NOMO-1 treated with dmso at 0.1 percent for 144 hours (cell line): ENCODE measurements at regions not wholly inside any gene's neighbourhood (a gene's known extent, or its start where the extent isn't known, plus 50 kb on each side); places are given as distances from the start of the nearest gene placed in this dataset.

Source experiments
- DNase-seq: peaks from one replicate; lab custom pipeline; 2025; ENCODE audit not compliant: unreplicated experiment; lab: John Stamatoyannopoulos, UW

DNA sequence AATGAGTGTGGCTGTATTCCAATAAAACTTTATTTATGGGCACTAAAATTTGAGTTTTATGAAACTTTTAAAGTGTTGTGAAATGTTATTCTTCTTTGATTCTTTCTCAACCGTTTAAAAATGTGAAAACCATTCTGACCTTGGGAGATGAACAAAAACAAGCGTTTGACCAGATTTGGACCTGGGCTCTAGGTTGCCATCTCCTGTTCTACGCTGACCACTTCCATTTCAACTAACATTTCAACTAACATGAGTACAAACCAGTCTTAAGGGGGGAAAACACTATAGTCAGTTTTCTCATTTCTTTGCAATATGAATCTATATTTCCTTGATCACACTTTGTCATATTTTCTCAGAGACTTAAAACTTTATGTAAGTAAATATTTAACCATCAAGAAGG lies 118.4 kb upstream of the IRX5 start:
- DNase-seq: no peak

DNA sequence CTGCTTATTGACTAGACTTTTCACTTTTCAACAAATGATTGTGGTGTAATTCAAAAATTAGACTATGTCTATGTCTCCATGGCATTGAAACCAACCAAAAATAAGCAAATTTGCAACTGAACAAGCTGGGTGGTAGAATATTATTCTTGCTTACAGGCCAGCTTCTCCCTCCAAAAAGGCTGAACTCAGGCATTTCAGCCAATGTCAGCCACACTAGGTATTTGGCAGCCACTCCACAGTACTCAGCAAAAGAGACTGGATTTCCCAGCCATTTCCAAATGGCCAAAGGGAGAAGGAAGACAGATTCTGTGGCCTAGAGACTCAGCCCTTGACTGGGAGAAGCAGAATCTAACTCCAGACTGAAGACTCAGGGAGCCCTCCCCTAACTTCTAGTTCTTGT lies 121.8 kb upstream of the IRX5 start:
- no peak for DNase-seq

DNA sequence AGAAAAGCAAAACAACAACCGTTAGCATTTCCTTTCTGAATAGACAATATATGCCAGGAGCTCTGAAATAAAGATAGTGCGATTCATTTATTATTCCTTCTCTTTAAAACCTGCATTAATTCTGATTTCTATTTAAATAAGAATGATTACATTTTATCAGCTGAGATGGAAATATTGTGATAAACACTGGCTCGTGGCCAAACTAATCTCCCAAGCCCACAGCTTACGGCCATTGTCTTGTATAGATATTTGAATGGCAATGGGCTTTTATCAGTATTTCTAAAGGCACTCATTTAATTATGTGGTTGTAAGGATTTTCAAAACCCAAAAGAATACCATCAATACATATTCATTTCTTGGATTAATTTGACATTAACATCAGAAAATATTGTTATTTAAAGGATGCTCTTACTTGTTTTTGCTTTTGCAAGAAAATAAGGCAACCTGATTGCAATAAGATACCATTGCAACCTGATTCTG lies 123.7 kb upstream of the IRX5 start:
- no peak for DNase-seq

DNA sequence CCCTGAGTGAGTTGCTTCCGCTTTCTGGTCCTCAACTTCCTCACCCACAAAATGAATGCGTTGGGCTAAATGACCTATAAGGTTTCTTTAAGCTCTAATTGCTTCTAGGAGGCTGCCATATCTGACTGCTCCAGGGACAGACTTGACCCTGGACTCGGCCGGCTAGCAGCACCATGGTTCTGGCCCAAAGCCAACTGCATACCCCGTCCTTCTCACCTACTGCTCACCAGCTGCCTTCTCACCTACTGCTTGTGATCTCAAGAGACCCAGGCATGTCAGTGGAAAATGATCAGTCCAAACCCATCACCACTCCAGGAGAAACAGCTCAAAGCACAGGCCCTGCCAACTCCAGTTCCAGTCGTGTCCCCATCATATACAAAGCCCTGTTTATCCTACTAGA lies 124.3 kb upstream of the IRX5 start:
- DNase-seq: no peak

DNA sequence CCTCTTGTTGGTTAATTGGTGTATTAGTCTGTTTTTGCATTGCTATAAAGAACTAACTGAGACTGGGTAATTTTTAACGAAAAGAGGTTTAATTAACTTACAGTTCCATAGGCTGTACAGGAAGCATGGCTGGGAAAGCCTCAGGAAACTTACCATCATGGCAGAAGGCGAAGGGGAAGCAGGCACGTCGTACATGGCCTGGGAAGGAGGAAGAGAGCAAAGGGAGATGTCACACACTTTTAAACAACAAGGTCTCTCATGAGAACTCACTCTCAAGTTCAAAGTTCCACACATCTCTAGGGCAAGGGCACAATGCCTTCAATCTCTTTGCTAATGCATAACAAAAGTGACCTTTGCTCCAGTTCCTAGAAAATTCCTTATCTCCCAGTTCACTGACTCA lies 125.0 kb upstream of the IRX5 start:
- no peak for DNase-seq

DNA sequence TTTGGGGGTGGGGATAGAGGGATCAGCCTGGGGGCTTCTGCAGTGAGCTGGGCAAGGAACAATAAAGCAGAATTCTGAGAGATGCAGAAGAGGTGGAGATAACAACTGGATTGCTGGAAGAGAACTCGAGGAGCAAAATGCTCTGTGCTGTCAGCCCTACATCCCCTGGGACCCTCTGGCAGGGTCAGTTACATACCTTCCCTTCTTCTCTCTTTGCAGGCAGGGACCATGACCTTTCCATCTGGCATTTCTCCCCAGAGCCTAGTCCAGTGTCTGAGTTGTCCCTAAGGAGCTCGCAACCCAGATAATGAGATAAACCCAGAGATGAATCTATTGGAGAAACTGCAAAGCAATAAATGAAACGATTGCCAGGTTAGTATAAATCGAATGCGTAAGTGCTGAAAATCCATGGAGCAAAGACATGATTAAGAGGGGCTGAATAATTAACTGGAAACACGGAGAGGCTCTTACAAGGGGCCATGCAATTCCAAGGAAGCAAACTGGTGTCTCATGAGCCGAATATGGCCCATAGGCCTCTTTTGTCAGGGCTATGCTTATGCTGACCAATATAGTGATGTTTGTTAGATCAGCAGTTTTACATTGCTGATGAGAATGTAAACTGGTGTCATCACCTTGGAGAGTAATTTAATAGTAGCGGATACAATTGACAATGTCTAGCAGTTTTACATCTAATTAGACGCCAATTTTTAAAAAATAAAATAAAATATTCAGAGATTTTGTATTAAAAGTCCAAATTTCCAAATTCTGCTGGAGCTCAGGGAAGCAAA lies 129.4 kb upstream of the IRX5 start:
- DNase-seq: no peak

DNA sequence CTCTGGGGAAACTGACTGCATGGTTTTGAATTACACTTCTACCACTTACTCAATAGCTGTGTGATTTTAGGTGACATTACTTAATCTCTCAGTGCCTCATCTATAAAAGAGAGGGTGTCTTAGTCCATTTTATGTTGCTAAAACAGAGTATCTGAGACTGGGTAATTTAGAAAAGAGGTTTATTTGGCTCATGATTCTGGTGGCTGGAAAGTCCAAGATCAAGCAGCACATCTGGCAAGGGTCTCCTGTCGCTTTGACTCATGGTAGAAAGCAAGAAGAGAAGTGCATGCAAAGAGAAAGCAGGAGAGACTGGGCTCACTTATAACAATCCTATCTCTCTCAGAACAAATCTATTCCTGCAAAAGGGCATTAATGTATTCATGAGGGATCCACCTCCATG lies 132.4 kb upstream of the IRX5 start:
- DNase-seq: no peak

DNA sequence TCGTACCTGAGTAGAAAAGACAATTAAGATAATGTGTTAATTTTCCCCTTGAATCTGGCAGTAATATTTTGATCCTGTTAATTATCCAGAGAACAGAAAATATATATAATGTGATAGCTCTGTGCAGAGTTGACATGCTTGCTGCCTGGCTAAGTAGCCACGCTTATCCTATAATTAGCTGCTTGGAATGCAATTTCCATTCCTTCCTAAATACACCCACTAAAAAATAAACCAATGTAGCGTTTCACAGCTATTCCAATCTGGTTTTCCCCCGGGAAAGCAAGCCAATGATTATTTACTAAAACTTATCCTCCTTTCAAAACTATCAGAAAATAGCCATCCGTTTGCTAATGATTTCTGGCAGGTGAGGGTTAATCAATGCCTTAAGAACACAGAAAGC lies 134.5 kb upstream of the IRX5 start:
- no peak for DNase-seq

DNA sequence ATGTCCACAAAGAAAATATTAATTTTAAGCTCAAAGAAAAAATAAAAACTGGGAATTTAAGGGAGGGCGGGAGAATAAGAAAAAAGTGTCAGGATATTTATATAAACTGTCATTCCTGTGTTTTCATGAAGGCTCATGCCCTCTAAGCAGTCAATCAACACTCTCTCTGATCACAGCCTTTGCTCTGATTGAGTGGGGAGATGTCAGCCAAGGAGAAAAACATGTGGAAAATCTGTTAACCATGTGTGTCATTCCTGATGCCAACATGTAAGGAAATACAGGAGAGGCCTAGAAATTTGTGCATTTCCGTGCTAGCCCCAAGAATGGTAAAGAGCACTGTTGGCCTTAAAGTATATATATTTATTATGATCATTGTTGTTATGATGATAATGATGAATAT lies 137.9 kb upstream of the IRX5 start:
- DNase-seq: no peak

DNA sequence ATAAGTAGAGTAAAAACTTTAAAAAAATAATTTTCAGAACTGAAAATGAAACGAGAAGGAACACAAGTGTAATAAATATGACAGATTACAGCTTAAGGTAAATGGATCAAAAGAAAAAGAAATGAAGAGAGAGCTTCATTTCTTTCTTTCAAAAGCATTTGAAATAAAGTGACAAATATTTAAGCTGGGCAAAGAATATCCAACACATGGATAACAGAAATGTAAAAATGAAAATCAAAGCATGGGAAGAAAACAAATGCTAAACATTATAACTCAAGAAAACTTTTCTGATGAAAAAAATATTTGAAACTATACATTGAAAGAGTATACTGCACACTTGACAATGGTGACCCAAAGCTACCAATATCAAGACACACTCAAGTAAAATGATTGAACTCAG lies 143.6 kb upstream of the IRX5 start:
- DNase-seq: no peak

DNA sequence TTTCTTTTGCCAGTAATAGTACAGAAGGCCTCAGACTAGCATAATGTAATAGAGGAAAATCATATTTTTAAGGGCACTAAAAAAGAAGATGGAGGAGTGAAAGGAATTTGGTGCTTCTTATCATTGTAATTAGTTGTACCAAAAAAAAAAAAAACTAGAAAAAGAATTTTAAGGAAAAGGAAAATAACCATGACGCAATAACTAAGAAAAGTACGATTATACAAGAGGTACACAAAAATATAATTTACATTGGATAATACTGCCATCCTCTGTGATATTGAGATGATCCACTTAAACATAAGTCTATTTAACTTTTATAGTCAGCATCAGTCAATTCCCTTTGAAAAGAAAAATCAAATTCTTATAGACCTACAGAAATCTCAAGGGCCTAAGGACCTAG lies 146.7 kb upstream of the IRX5 start:
- no peak for DNase-seq

DNA sequence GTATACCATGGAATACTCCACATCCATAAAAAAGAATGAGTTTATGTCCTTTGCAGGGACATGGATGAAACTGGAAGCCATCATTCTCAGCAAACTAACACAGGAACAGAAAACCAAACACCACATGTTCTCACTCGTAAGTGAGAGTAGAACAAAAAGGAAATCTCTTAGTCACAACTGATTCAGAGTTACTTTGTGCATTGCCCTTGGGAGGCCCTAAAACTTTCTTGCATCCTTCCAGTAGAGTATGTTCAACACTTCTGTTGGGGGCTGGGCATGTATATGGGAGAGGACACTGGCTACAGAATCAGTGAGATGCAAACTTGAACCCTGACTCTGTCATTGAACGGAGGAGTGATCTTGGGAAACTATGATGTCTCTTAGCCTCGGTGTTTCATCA lies 147.4 kb upstream of the IRX5 start:
- DNase-seq: no peak

DNA sequence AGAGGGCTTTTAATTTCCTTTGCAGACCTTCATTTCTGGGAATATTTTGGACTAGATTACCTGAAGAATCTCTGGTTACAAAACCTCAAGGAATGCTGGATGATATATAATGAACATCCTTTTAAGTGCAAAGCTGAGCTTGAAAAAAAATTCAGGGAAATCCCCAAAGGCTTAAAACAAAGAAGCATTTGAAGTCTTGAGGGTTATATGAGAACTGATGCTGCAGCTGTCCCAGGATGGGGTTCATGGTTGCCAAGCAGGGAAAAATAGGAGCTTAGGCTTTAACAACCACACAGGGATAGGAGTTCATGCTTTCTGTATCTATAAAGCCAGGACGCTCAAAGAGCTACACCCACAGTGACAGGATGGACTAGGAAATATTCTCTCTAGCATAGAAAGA lies 150.4 kb upstream of the IRX5 start:
- no peak for DNase-seq

DNA sequence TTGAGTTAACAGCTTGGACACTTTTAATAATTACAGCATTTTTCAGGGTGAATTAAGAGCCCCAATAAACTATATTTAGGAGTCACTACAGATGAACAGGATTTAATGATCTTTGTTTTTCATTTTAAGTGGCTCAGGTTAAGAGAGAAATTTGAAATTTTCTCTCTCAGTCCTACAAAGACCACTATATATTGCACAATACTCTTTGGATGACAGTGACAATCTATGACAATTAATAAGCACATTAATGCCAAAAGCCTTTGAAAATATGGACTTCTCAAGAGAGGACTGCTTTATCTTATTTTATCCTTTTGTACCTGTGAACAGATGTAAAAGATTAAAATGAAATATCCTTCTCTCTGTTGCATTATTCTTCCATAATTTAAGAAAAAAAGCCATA lies 151.1 kb upstream of the IRX5 start:
- no peak for DNase-seq

DNA sequence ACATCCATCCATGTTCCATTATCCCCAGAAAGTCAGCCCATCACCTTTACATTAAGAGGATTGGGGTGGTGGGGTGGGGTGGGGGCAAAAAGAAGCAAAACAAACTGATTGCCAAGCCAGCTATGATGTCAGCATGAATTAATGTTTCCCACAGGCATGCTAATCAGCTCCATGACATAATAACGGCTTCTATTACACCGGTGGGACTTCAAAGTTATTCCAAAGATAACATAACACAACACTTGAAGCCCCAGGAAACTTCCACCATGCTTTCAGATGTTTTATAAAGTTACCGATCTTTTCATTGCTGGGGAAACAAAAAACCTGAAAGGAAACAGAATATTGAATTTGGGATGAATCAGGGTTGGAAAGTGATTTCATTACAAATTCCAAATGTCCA lies 155.9 kb upstream of the IRX5 start:
- no peak for DNase-seq

DNA sequence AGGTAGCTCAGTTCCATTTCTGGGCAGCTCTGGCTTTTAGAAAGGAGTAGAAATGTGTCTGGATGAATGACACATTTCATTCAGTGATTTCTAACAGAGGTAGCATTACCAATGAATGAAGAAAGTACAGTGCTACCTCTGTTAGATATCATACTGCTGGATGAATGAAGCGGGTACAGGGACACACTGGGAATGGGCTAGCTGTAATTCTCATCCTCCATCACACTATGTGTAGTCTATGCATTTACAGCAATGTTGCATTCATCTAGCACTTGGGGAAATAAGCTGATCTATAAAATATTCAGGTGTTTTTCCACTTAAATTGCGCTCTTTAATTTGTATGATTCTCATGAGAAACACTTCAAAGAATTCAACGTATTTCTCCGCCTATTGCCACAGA lies 158.3 kb upstream of the IRX5 start:
- DNase-seq: no peak

DNA sequence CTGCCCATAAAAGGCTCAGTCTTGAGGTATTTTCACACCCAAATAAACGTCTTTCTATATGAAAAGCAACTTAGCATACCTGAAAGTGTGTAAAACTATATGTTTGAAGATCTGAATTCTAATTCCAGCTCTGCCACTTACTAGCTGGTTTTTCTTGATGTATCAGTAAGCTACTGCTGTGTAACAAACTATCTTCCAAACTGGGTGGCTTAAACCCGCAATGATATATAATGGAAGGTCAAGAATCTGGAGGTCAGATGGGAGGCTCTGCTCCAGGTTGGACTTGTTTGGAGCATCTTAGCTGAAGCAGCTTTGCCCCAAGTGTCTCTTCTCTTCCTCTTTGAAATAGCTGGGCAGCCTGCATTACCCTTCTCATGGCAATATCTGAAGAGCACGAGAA lies 164.3 kb upstream of the IRX5 start:
- DNase-seq: no peak

DNA sequence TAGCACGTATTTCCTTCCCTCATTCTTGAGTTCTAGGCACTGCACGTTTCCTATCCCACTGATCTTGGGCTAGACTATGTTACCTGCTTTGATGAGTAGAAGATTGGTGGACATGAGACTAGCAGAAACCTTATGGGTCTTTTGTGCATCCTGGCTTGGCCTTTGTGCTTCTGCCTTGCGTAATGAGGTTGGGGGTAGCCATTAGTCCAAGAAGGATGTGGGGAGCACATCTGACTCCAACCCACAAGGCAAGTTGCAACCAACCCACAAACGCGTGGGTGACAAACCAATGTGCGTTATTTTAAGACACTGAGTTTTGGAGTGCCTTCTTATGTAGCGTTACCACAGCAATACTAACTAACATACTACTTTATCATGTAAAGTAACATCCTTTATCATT lies 180.4 kb upstream of the IRX5 start:
- DNase-seq: peak; percentile 7

DNA sequence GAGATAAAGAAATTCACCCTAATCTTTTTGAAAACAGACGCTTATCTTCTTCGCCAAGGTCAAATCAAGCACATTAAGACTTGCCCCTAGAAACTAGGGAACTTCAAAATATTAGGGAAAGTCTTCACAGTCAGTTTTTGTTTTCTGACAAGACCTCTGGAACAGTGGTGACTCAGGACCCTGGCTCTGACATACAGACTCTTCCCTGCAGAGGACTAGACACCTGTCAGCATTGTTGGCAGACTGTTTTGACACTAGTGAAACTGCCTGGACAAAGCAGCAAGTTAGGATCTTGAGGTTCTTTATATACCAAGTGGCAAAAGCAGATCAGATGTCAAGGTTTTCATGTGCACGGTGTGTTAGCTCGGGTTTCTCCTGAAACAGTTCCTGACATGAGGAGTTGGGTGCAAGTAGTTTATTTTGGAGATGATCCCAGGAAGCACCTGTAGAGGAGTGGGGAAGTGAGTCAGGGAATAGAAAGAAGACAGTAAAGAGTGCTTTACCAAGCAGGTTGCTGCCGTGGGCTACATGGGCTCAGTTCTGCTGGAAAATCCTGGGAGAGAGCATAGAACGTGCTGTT lies 182.0 kb upstream of the IRX5 start:
- no peak for DNase-seq

DNA sequence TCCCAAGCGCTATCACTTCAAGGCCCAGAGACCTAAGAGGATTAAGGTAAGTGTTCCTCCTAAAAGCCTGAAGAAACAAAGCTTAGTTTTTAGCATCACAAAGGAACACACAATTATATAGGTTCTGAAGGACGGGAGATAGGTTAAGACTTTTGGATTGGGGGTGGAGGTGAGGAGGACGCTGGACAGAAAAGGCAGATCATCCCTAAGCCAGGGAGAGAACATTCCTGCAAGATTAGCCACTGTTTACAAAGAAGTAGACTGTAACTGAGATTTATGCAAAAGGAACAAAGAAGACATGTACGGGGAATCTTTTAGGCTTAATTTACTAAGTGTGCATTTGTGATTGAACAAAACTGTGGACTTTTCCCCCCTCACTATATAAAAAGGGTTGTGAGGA lies 184.1 kb upstream of the IRX5 start:
- no peak for DNase-seq

DNA sequence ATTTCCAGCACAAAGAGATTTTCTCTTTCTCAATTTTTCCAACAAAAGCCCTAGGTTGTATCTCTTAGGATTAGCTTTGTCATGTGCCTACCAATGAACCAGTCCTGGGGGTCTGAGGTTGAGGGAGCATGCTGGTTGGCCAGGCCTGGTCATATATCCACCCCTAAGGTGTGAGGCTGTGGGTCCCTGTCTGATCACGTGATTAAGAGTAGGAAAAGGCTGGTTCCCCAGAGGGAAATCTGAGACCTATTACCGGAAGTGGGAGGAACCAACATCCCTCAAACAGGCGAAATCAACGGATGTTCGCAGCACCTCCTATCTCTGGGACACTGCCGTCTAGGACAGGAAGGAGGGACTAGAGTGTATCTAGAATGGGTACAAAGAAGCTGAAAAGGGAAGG lies 185.7 kb upstream of the IRX5 start:
- DNase-seq: no peak

DNA sequence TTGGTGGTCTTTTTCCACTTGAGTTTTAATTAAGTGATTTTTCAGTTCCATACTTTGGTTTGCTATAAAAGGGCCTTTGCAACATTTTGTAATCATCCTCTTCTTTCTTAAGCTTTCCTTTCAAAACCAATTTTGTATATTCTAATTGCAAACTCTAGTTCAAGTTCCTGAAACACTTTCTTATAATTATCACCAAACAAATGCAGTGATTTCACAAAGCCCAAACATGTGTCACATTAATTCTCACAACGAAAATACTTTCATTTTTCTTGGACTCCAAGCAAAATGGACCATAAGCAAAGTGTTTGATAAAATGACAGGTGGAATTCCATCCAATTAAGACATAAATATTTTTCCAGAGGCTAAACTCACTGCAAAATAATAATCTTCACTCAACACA lies 188.2 kb upstream of the IRX5 start:
- no peak for DNase-seq

DNA sequence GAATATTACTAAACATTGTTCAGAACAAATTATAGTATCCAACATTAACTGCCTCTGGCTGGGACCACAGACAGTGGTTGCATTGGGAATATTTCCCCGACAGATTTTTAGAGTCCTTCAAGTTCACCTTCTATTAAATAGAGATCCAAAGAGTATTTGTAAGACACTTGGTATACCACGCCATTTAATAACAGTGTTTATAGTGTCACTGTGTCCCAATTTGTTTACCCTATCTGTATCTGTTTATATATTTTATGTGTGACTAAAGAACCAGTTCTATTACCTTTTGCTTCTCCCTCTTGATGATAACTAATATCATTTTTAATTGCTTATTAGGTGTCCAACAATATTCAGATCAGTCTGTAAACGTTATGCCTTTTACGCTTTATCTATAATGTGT lies 191.3 kb upstream of the IRX5 start:
- DNase-seq: no peak
